ENCODE measurements at regions not wholly inside any gene's neighbourhood (a gene's known extent, or its start where the extent isn't known, plus 50 kb on each side); places are given as distances from the start of the nearest gene placed in this dataset.

GRCh38 chr18:64311859-64312258, 163.0 kb upstream of the LINC00305 start:
- no peak overlapping the region for H3K4me3 Mint-ChIP-seq
- H3K36me3 Mint-ChIP-seq (ENCODE audit: low read depth), result no peaks in the 10 kb centered on the region
- H3K27ac Mint-ChIP-seq, result no peak overlapping the region
- no peaks in the 10 kb centered on the region for H3K4me1 Mint-ChIP-seq
- no peaks in the 10 kb centered on the region for H3K27me3 Mint-ChIP-seq
- peaks cover under 1% of the 10 kb centered on the region for H3K9me3 Mint-ChIP-seq
- intact Hi-C loops (cut with micrococcal nuclease), result no loop called here
- DNase-seq, result no peak

DNA sequence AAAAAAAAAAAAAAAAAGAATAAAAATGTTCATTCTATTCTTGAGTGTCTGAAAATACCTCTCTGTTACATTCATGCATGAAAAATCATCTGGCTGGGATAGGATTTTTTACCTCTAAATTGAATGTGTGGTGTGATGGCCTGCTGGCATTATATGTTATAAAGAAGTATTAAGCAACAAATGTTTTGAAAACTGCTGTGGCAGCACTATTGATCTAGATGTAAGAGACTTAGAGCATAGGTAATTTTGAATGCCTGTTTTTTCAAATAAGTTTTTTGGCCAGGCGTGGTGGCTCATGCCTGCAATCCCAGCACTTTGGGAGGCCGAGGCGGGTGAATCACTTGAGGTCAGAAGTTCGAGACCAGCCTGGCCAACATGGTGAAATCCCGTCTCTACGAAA, 147.0 kb upstream of the LINC00305 start:
- Mint-ChIP-seq H3K9me3 (no peaks in the 10 kb centered on the region), H3K4me3 (no peak overlapping the region), H3K4me1 (no peaks in the 10 kb centered on the region), H3K36me3 (ENCODE audit: low read depth) (no peaks in the 10 kb centered on the region), H3K27me3 (no peaks in the 10 kb centered on the region), H3K27ac (no peak overlapping the region)
- DNase-seq, result no peak
- intact Hi-C loops (cut with micrococcal nuclease), result no loop called here

GRCh38 chr18:64294967-64295366, 146.1 kb upstream of the LINC00305 start:
- Mint-ChIP-seq H3K36me3 (ENCODE audit: low read depth) (no peaks in the 10 kb centered on the region), H3K9me3 (no peaks in the 10 kb centered on the region), H3K4me1 (no peaks in the 10 kb centered on the region), H3K27me3 (no peaks in the 10 kb centered on the region), H3K4me3 (no peak overlapping the region), H3K27ac (no peak overlapping the region)
- DNase-seq, result no peak
- intact Hi-C loops (cut with micrococcal nuclease), result no loop called here

DNA sequence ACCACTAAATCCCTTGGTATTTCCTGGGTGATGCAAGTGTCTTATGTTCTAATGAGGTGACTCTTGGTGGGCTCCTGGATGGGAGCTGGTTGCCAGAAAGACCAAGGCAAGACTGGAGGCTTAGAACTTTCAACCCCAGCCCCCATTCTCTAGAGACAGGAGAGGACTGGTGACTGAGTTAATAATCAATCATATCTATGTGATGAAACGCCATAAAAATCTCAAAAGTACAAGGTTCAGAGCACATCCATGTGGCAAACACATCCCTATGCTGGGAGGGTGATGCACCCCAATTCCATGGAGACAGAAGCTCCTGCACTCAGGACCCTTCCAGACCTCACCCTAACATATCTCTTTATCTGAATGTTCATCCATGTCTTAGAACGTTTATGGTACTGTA, 139.5 kb upstream of the LINC00305 start:
- Mint-ChIP-seq H3K36me3 (ENCODE audit: low read depth) (no peaks in the 10 kb centered on the region), H3K27me3 (no peaks in the 10 kb centered on the region), H3K27ac (no peak overlapping the region), H3K4me1 (no peaks in the 10 kb centered on the region), H3K9me3 (no peaks in the 10 kb centered on the region), H3K4me3 (no peak overlapping the region)
- intact Hi-C loops (cut with micrococcal nuclease), result no loop called here
- DNase-seq, result no peak

DNA sequence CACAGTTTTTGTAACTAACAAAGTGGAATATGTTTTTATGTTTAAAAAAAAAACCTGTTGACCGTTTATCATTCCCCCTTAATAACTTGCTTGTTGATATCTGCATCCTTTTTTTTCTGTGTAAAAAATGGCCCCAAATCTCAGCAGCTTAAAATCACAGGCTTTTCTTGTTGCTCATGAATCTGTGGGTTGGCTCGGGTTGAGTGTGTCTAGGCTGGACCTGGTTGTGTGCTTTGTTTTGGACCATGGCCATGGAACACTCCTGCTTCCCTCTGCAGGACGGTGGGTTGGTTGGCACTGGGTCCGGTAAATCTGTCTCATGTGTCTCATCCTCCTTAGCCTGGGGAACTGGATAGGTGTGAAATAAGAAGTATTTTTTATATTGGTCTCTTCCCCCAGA, 139.0 kb upstream of the LINC00305 start:
- Mint-ChIP-seq H3K27me3 (no peaks in the 10 kb centered on the region), H3K27ac (no peak overlapping the region)
- intact Hi-C loops (cut with micrococcal nuclease), result no loop called here

GRCh38 chr18:64283059-64283458, 134.2 kb upstream of the LINC00305 start:
- no peaks in the 10 kb centered on the region for H3K36me3 Mint-ChIP-seq (ENCODE audit: low read depth)
- no peaks in the 10 kb centered on the region for H3K27me3 Mint-ChIP-seq
- intact Hi-C loops (cut with micrococcal nuclease), result no loop called here
- H3K4me3 Mint-ChIP-seq, result no peak overlapping the region
- no peaks in the 10 kb centered on the region for H3K4me1 Mint-ChIP-seq
- no peak for DNase-seq
- no peaks in the 10 kb centered on the region for H3K9me3 Mint-ChIP-seq
- H3K27ac Mint-ChIP-seq, result no peak overlapping the region

More for the DNA sequence above, 139.0 kb upstream of the LINC00305 start:
- Mint-ChIP-seq H3K4me3 (no peak overlapping the region), H3K9me3 (no peaks in the 10 kb centered on the region), H3K4me1 (no peaks in the 10 kb centered on the region), H3K36me3 (ENCODE audit: low read depth) (no peaks in the 10 kb centered on the region)
- no peak for DNase-seq

GRCh38 chr18:64278026-64278425, 129.1 kb upstream of the LINC00305 start:
- H3K9me3 Mint-ChIP-seq, result no peaks in the 10 kb centered on the region
- no peaks in the 10 kb centered on the region for H3K4me1 Mint-ChIP-seq
- intact Hi-C loops (cut with micrococcal nuclease), result no loop called here
- H3K4me3 Mint-ChIP-seq, result no peak overlapping the region
- H3K27me3 Mint-ChIP-seq, result no peaks in the 10 kb centered on the region
- H3K27ac Mint-ChIP-seq, result no peak overlapping the region
- no peaks in the 10 kb centered on the region for H3K36me3 Mint-ChIP-seq (ENCODE audit: low read depth)
- DNase-seq, result no peak

DNA sequence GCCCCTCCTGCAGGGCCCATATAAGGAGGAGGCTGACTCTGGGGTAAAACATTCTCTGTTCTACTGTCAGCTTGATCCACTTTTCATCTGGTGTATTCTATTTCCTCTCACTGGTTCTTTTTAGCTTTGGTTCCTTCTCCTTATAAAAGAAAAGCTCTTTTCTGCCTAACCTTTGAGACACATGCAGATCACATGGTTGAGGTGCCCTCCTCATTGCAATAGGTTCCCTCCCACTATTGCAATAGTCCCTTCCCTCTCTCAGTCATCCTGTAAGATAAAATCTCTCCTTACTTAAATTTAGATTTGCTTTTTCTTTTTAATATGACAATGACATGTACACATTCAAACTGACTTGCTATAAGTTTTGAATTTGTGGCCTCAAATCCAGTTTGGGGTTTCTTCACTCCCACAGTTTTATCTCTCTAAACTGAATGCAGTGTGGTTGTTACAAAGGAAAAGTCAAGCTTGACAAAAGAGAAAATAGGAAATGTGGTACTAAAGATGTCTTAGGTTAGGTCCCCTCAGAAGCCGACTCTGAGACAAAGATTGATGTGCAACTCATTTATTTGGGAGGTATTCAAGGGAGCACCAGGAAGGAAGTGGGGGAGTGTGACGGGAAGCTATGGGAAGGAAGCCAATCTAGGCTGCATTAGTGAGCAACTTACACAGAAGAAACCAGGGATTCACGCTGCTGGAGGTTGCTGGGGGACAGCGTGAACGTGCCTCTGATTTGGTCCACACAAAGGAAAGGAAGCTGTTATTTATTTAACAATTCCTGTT, 127.6 kb upstream of the LINC00305 start:
- H3K9me3 Mint-ChIP-seq, result no peaks in the 10 kb centered on the region
- no peak for DNase-seq
- no peaks in the 10 kb centered on the region for H3K27me3 Mint-ChIP-seq
- no peak overlapping the region for H3K4me3 Mint-ChIP-seq
- no peak overlapping the region for H3K27ac Mint-ChIP-seq
- H3K36me3 Mint-ChIP-seq (ENCODE audit: low read depth), result no peaks in the 10 kb centered on the region
- no peaks in the 10 kb centered on the region for H3K4me1 Mint-ChIP-seq
- intact Hi-C loops (cut with micrococcal nuclease), result no loop called here

GRCh38 chr18:64275593-64276300, 126.9 kb upstream of the LINC00305 start:
- Mint-ChIP-seq H3K9me3 (no peaks in the 10 kb centered on the region), H3K36me3 (ENCODE audit: low read depth) (no peaks in the 10 kb centered on the region)
- intact Hi-C loops (cut with micrococcal nuclease), result no loop called here

GRCh38 chr18:64273724-64274123, 124.8 kb upstream of the LINC00305 start:
- no peak for DNase-seq

More at GRCh38 chr18:64275593-64276300, 126.9 kb upstream of the LINC00305 start:
- H3K27ac Mint-ChIP-seq, result no peak overlapping the region
- no peak overlapping the region for H3K4me3 Mint-ChIP-seq
- DNase-seq, result no peak
- H3K4me1 Mint-ChIP-seq, result no peaks in the 10 kb centered on the region
- no peaks in the 10 kb centered on the region for H3K27me3 Mint-ChIP-seq

GRCh38 chr18:64271975-64272659, 123.2 kb upstream of the LINC00305 start:
- Mint-ChIP-seq H3K27ac (no peak overlapping the region), H3K27me3 (no peaks in the 10 kb centered on the region), H3K4me3 (no peak overlapping the region), H3K4me1 (no peaks in the 10 kb centered on the region), H3K9me3 (no peaks in the 10 kb centered on the region), H3K36me3 (ENCODE audit: low read depth) (no peaks in the 10 kb centered on the region)
- intact Hi-C loops (cut with micrococcal nuclease), result no loop called here
- no peak for DNase-seq

More at GRCh38 chr18:64273724-64274123, 124.8 kb upstream of the LINC00305 start:
- Mint-ChIP-seq H3K4me3 (no peak overlapping the region), H3K27me3 (no peaks in the 10 kb centered on the region), H3K4me1 (no peaks in the 10 kb centered on the region), H3K27ac (no peak overlapping the region), H3K9me3 (no peaks in the 10 kb centered on the region), H3K36me3 (ENCODE audit: low read depth) (no peaks in the 10 kb centered on the region)
- intact Hi-C loops (cut with micrococcal nuclease), result no loop called here

DNA sequence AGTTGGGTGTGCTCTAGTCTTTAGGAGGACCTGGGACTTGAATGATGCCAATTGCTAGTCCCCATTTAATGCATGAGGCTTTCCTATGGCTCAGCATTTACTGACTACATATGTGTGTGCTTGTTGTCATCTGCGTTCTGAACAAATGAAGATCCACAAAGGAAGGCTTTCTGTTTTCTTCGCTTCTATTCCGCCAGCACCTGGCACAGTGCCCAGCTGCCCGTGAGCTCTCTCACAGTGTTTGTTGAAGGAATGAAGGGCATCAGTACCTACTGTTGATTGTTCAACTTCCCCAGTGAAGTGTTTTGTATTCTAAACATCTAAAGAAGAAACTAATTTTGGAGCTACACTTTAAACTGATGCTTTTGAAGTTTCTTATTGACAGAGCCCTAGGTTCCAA, 122.4 kb upstream of the LINC00305 start:
- H3K9me3 Mint-ChIP-seq, result no peaks in the 10 kb centered on the region
- no peaks in the 10 kb centered on the region for H3K4me1 Mint-ChIP-seq
- no peak overlapping the region for H3K27ac Mint-ChIP-seq
- no peak for DNase-seq
- no peaks in the 10 kb centered on the region for H3K27me3 Mint-ChIP-seq
- no peak overlapping the region for H3K4me3 Mint-ChIP-seq
- intact Hi-C loops (cut with micrococcal nuclease), result no loop called here
- H3K36me3 Mint-ChIP-seq (ENCODE audit: low read depth), result no peaks in the 10 kb centered on the region

DNA sequence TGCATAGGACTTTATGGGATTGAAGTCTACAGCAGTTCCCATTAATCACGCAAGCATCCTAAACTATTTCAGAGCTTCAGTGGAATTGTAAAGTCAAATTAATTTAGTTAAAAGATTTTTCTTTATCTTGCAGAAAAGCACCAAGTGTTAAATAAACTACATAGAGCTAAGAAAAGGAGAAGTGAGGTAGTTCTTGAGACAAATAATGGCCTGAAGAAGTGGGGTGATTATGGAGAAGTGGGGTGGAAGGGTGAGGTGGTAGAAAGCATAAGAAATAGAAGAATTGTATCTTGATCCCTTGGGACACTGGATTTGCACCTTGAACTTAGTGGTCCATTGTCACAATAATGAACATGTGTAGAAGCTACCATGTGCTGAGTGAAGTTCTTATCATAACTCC, 121.7 kb upstream of the LINC00305 start:
- DNase-seq, result no peak
- no peaks in the 10 kb centered on the region for H3K27me3 Mint-ChIP-seq
- no peaks in the 10 kb centered on the region for H3K9me3 Mint-ChIP-seq
- no peak overlapping the region for H3K27ac Mint-ChIP-seq
- H3K36me3 Mint-ChIP-seq (ENCODE audit: low read depth), result no peaks in the 10 kb centered on the region
- no peak overlapping the region for H3K4me3 Mint-ChIP-seq
- no peaks in the 10 kb centered on the region for H3K4me1 Mint-ChIP-seq
- intact Hi-C loops (cut with micrococcal nuclease), result no loop called here

DNA sequence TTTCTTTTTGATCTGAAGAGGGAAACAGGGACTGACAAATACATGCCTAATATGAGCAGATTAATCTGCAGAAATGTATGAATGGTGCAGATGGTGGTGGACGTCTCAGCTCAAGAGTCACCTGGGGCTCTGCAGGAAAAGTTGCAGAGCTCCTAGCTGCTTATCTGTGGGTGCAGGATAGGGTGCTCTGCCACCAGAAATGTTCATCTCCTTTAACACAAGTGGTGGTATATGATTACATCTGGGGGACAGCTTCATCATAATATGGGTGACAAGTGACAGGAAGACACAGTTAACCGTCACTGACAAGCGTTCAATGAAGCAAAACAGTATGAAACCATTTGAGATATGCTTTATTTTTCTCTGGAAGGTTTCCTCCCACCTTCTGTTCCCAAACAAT, 121.2 kb upstream of the LINC00305 start:
- H3K27me3 Mint-ChIP-seq, result no peaks in the 10 kb centered on the region
- no peaks in the 10 kb centered on the region for H3K4me1 Mint-ChIP-seq
- no peaks in the 10 kb centered on the region for H3K36me3 Mint-ChIP-seq (ENCODE audit: low read depth)
- H3K27ac Mint-ChIP-seq, result no peak overlapping the region
- H3K4me3 Mint-ChIP-seq, result no peak overlapping the region
- no peaks in the 10 kb centered on the region for H3K9me3 Mint-ChIP-seq
- intact Hi-C loops (cut with micrococcal nuclease), result no loop called here
- DNase-seq, result no peak
